Natural killer cell (primary cell): ENCODE measurements at regions not wholly inside any gene's neighbourhood (a gene's known extent, or its start where the extent isn't known, plus 50 kb on each side); places are given as distances from the start of the nearest gene placed in this dataset.
"Not testable (repeated sequence)": the region's sequence is repeated elsewhere in the genome, so short reads cannot be mapped to it uniquely, and the experiment has no call there.

Experiments
- ATAC-seq, 3 donors: fragments of 150-1000 bp in 2 of 3; fragments of 200-7000 bp in 1 of 3; cut with Tn5 transposase; 1 replicate in 1 of 3; 2 replicates in 2 of 3; pipeline ENCODE4 v1.10.0; 2021; ENCODE audit warnings: mild to moderate bottlenecking in 2 of 3, moderate library complexity in 2 of 3
- DNase-seq, 2 donors: peaks; one replicate each; pipeline versions ENCODE4 v3.0.0 to v3.0.0-alpha.2; 2013 to 2021; ENCODE audit warnings: mixed read lengths in 1 of 2
- H3K27ac ChIP-seq: one replicate; pipeline ENCODE4 v1.5.1; 2013; ENCODE audit warnings: mild to moderate bottlenecking, low read length
- H3K27me3 ChIP-seq: one replicate; pipeline ENCODE4 v1.6.1; 2013; ENCODE audit warnings: low read length; ENCODE audit not compliant: control insufficient read depth, insufficient read depth
- H3K36me3 ChIP-seq: one replicate; pipeline ENCODE4 v1.6.1; 2013; ENCODE audit warnings: low read length; ENCODE audit not compliant: control insufficient read depth, insufficient read depth
- H3K4me1 ChIP-seq: one replicate; pipeline ENCODE4 v1.6.1; 2013; ENCODE audit warnings: low read length; ENCODE audit not compliant: control insufficient read depth, insufficient read depth
- H3K4me3 ChIP-seq: one replicate; pipeline ENCODE4 v1.5.1; 2013; ENCODE audit warnings: low read length
- H3K9me3 ChIP-seq: one replicate; pipeline ENCODE4 v1.6.1; 2013; ENCODE audit warnings: low read length; ENCODE audit not compliant: control insufficient read depth, insufficient read depth
- H3K27ac Mint-ChIP-seq, 2 donors: one replicate each; pipeline ENCODE4 v1.8.0; 2022; ENCODE audit warnings: mild to moderate bottlenecking in 2 of 2, mixed read lengths in 2 of 2, moderate library complexity in 1 of 2
- H3K27me3 Mint-ChIP-seq, 2 donors: one replicate each; pipeline ENCODE4 v1.8.0; 2022; ENCODE audit warnings: low read depth in 2 of 2, mixed read lengths in 2 of 2
- H3K36me3 Mint-ChIP-seq: one replicate; pipeline ENCODE4 v1.8.0; 2022; ENCODE audit warnings: mixed read lengths
- H3K4me1 Mint-ChIP-seq, 2 donors: one replicate each; pipeline ENCODE4 v1.8.0; 2022; ENCODE audit warnings: mixed read lengths in 2 of 2
- H3K4me3 Mint-ChIP-seq: one replicate; pipeline ENCODE4 v1.8.0; 2022; ENCODE audit warnings: mild to moderate bottlenecking, moderate library complexity, mixed read lengths
- H3K9me3 Mint-ChIP-seq, 2 donors: one replicate each; pipeline ENCODE4 v1.8.0; 2022; ENCODE audit warnings: mixed read lengths in 2 of 2
- CTCF ChIP-seq: fragments of 200-600 bp; IDR thresholded peaks from one replicate; pipeline ENCODE4 v1.8.0; 2022; ENCODE audit warnings: antibody characterized with exemption
- WGBS: methylation state at CpG from one replicate; pipeline ENCODE4 v1.1.7; 2013; ENCODE audit warnings: missing lambda C conversion rate; ENCODE audit not compliant: insufficient coverage; 5-methylcytosine and 5-hydroxymethylcytosine counted together
- intact Hi-C: fragments of 100-400 bp; cut with micrococcal nuclease; formaldehyde crosslinking; loops from one replicate; pipeline ENCODE4 v1.14.2; 2022

- Histone ChIP-seq H3K36me3 (no peaks in the 10 kb centered on the region), H3K9me3 (no peaks in the 10 kb centered on the region), H3K27me3 (no peaks in the 10 kb centered on the region), H3K4me1 (no peaks in the 10 kb centered on the region), H3K27ac (no peak overlapping the region), H3K4me3 (no peak overlapping the region)
- H3K27ac Mint-ChIP-seq = no peak overlapping the region
- no peak overlapping the region for H3K4me3 Mint-ChIP-seq
- no peak for TF ChIP-seq CTCF
- DNase-seq (no peak), ATAC-seq (no peak)
- no peaks in the 10 kb centered on the region for H3K4me1 Mint-ChIP-seq
- H3K9me3 Mint-ChIP-seq = peaks cover 0 to 4% of the 10 kb centered on the region in 2 donors
- H3K36me3 Mint-ChIP-seq = no peaks in the 10 kb centered on the region
- H3K27me3 Mint-ChIP-seq = no peaks in the 10 kb centered on the region
- WGBS = 91% methylated on average over 5 of the region's 6 CpGs
- intact Hi-C loops = no loop called here
Measured at GRCh38 chr4:162485486-162485885, 321.7 kb upstream of the FSTL5 start.

GRCh38 chr4:162475246-162475645, 311.4 kb upstream of the FSTL5 start:
- H3K4me1 Mint-ChIP-seq = no peaks in the 10 kb centered on the region
- H3K27ac Mint-ChIP-seq = no peak overlapping the region
- H3K4me1 ChIP-seq = no peaks in the 10 kb centered on the region
- no peak overlapping the region for H3K4me3 Mint-ChIP-seq
- DNase-seq (no peak), ATAC-seq (no peak)
- H3K27ac ChIP-seq = no peak overlapping the region
- WGBS = 77% methylated on average over 3 of the region's 4 CpGs
- H3K27me3 ChIP-seq = no peaks in the 10 kb centered on the region
- H3K36me3 ChIP-seq = no peaks in the 10 kb centered on the region
- H3K4me3 ChIP-seq = no peak overlapping the region
- peaks cover 2 to 7% of the 10 kb centered on the region in 2 donors for H3K9me3 Mint-ChIP-seq
- intact Hi-C loops = no loop called here
- no peaks in the 10 kb centered on the region for H3K27me3 Mint-ChIP-seq
- H3K36me3 Mint-ChIP-seq = no peaks in the 10 kb centered on the region
- TF ChIP-seq CTCF = no peak
- H3K9me3 ChIP-seq = no peaks in the 10 kb centered on the region

- H3K36me3 Mint-ChIP-seq = no peaks in the 10 kb centered on the region
- no peaks in the 10 kb centered on the region for H3K27me3 Mint-ChIP-seq
- H3K4me3 Mint-ChIP-seq = no peak overlapping the region
- no peak for ATAC-seq
- DNase-seq = no peak
- Histone ChIP-seq H3K27me3 (no peaks in the 10 kb centered on the region), H3K4me1 (no peaks in the 10 kb centered on the region), H3K4me3 (no peak overlapping the region), H3K27ac (no peak overlapping the region), H3K9me3 (no peaks in the 10 kb centered on the region), H3K36me3 (no peaks in the 10 kb centered on the region)
- H3K4me1 Mint-ChIP-seq = no peaks in the 10 kb centered on the region
- TF ChIP-seq CTCF = no peak
- H3K27ac Mint-ChIP-seq = no peak overlapping the region
- H3K9me3 Mint-ChIP-seq = peaks cover 2% of the 10 kb centered on the region in 2 donors
- intact Hi-C loops = no loop called here
Measured at GRCh38 chr4:162469977-162470376, 306.2 kb upstream of the FSTL5 start.

GRCh38 chr4:162465356-162465755, 301.6 kb upstream of the FSTL5 start:
- H3K36me3 Mint-ChIP-seq, DNase-seq, H3K27me3 Mint-ChIP-seq, ATAC-seq, H3K27ac ChIP-seq, intact Hi-C loops, H3K4me1 ChIP-seq, H3K4me3 ChIP-seq, H3K27me3 ChIP-seq, H3K36me3 ChIP-seq, H3K9me3 ChIP-seq, H3K4me3 Mint-ChIP-seq, H3K9me3 Mint-ChIP-seq, H3K4me1 Mint-ChIP-seq, H3K27ac Mint-ChIP-seq: not testable (repeated sequence)
- WGBS = 92% methylated on average over 1 of the region's 1 CpG
